ENCODE measurements at regions not wholly inside any gene's neighbourhood (a gene's known extent, or its start where the extent isn't known, plus 50 kb on each side); places are given as distances from the start of the nearest gene placed in this dataset.

DNA sequence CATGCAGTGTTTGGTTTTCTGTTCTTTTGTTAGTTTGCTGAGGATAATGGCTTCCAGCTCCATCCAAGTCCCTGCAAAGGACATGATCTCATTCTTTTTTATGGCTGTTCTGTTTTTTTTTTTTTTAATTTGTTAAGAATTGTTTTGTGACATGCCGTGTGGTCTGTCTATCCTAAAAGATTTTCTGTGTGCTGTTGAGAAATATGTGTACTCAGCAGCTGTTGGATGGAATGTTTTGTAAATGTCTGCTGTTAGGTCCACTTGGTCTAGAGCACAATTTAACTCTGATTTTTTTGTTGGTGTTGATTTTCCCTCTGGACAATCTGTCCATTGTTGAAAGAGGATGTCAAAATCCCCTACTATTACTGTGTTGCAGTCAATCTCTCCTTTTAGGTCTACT, 80.4 kb upstream of the WDR75 start:
- Histone ChIP-seq H3K9me3 (no peaks in the 10 kb centered on the region), H3K27ac (no peak overlapping the region), H3K4me1 (peaks cover 0 to 9% of the 10 kb centered on the region in 2 donors), H3K36me3 (no peaks in the 10 kb centered on the region), H3K4me3 (no peak overlapping the region), H3K27me3 (no peaks in the 10 kb centered on the region)
- intact Hi-C loops (cut with DNase I) = no loop called here
- no peak for TF ChIP-seq CTCF (IDR thresholded peaks at IDR 0.05)
- no peak for DNase-seq (ENCODE audit: low spot score in 2 of 2)

DNA sequence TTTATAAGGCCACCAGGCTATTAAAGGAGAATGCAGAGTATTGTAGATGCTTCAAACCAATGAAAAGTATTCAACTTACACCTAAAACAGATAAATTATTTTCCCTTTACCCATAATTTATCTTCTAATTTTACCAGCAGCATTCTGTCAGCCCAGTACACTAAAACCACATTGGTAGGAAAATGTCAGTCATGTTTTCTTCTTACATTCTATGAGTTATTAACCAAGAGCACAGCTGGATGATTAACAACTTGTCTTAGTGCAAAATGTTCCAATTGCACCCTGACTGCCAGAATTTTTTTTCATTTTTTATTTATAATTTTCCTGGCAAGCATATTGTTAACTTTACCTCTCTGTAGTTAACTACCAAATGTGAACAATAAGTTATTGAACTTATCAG, 79.0 kb upstream of the WDR75 start:
- intact Hi-C loops (cut with DNase I) = no loop called here
- Histone ChIP-seq H3K27me3 (no peaks in the 10 kb centered on the region), H3K4me1 (peaks cover 0 to 9% of the 10 kb centered on the region in 2 donors), H3K9me3 (no peaks in the 10 kb centered on the region), H3K27ac (peak overlapping the region; percentile 38 to 57), H3K36me3 (no peaks in the 10 kb centered on the region), H3K4me3 (no peak overlapping the region)
- TF ChIP-seq CTCF (IDR thresholded peaks at IDR 0.05) = no peak
- no peak for DNase-seq (ENCODE audit: low spot score in 2 of 2)

DNA sequence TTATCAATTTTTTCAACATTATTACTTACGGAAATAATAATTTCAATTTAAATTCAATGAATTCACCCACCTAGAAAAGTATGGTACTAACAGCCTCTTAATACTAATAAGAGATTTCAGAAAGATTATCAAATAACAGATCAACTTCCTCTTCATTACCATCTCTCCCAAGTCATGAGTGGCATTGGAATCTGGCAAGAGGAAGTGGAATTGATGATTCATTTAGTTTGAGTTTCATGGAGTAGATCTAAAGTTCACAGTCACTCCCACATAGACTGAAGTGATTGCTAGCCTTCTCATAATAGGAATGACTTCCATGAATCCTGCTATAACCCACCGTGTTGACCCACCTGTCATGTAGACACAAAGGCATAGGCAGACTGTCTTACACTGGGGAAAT, 77.7 kb upstream of the WDR75 start:
- DNase-seq (ENCODE audit: low spot score in 2 of 2) = no peak
- no peak overlapping the region for H3K4me3 ChIP-seq
- no peaks in the 10 kb centered on the region for H3K9me3 ChIP-seq
- H3K27ac ChIP-seq = peak overlapping the region; percentile 38 to 57
- intact Hi-C loops (cut with DNase I) = no loop called here
- H3K4me1 ChIP-seq = peaks cover 0 to 13% of the 10 kb centered on the region in 2 donors
- H3K36me3 ChIP-seq = no peaks in the 10 kb centered on the region
- TF ChIP-seq CTCF (IDR thresholded peaks at IDR 0.05) = no peak
- no peaks in the 10 kb centered on the region for H3K27me3 ChIP-seq

DNA sequence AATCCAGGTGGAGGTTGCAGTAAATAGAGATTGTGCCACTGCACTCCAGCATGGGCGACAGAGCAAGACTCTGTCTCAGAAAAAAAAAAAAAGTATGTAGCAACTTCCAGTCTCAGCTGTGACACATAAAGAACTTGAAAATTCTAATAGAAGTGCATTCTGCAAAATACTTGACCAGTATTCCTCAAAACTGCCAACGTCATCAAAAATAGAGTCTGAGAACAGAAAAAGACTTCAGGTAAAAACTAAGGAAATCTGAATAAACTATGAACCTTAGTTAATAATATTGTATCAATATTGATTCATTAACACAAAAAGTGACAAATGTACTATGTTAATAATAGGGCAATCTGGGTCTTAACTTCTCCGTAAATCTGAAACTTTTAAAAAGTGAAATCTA, 76.7 kb upstream of the WDR75 start:
- H3K27me3 ChIP-seq = no peaks in the 10 kb centered on the region
- DNase-seq (ENCODE audit: low spot score in 2 of 2) = no peak
- no peaks in the 10 kb centered on the region for H3K9me3 ChIP-seq
- H3K27ac ChIP-seq = no peak overlapping the region
- H3K36me3 ChIP-seq = no peaks in the 10 kb centered on the region
- peaks cover 0 to 13% of the 10 kb centered on the region in 2 donors for H3K4me1 ChIP-seq
- TF ChIP-seq CTCF (IDR thresholded peaks at IDR 0.05) = no peak
- intact Hi-C loops (cut with DNase I) = no loop called here
- H3K4me3 ChIP-seq = no peak overlapping the region

DNA sequence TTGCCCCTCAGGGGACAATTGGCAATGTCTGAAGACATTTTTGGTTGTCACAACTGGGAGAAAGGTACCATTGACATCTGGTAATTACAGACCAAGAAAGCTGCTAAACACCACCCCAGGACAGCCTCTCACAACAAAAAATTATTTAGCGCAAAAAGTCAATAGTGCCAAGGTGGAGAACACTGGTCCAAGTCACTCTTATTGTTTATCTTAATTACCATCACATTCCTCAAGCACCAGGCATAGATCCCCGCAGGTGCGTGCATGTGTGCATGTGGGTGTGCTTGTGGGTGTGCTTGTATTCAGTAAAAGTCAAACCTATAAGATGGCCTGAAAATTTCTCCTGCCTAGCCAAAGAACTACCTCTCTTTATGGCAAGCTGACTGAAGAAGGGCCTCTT, 74.9 kb upstream of the WDR75 start:
- Histone ChIP-seq H3K36me3 (no peaks in the 10 kb centered on the region), H3K27ac (no peak overlapping the region), H3K9me3 (no peaks in the 10 kb centered on the region), H3K27me3 (no peaks in the 10 kb centered on the region), H3K4me1 (peaks cover 0 to 21% of the 10 kb centered on the region in 2 donors), H3K4me3 (no peak overlapping the region)
- no peak for DNase-seq (ENCODE audit: low spot score in 2 of 2)
- intact Hi-C loops (cut with DNase I) = no loop called here
- TF ChIP-seq CTCF (IDR thresholded peaks at IDR 0.05) = no peak

DNA sequence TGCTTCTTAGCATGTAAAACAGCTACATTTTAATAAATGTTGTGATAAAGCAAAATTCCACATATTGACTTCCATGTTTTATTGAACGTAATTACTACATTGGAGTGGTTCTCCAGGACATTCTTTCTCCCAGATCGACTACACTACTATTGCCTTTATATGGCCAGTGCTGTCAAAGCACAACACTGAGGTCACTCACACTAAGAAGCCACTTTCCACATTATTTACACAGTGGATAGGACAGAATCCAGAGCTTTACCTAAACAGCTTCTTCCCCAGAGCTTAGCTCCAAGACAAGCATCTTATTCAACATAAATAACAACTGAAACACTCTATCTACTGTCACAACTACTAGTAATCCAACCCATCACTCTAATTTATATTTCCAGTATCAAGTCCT, 73.9 kb upstream of the WDR75 start:
- no peak overlapping the region for H3K27ac ChIP-seq
- H3K4me1 ChIP-seq = peaks cover 0 to 24% of the 10 kb centered on the region in 2 donors
- no peaks in the 10 kb centered on the region for H3K27me3 ChIP-seq
- TF ChIP-seq CTCF (IDR thresholded peaks at IDR 0.05) = no peak
- no peak overlapping the region for H3K4me3 ChIP-seq
- no peaks in the 10 kb centered on the region for H3K36me3 ChIP-seq
- H3K9me3 ChIP-seq = no peaks in the 10 kb centered on the region
- DNase-seq (ENCODE audit: low spot score in 2 of 2) = no peak
- intact Hi-C loops (cut with DNase I) = no loop called here
